GM12878 (cell line): ENCODE measurements at regions not wholly inside any gene's neighbourhood (a gene's known extent, or its start where the extent isn't known, plus 50 kb on each side); places are given as distances from the start of the nearest gene placed in this dataset.

Experiments used
- ATAC-seq: fragments of 200-7000 bp; cut with Tn5 transposase; 3 replicates; pipeline ENCODE4 v1.9.1; 2020; ENCODE audit warnings: mild to moderate bottlenecking, moderate library complexity
- BruUV-seq: library from RNA; stranded (reverse); fragments of 400-500 nt; replicated peaks from 2 replicates; lab custom pipeline; 2021; lab: Mats Ljungman, UMichigan
- CTCF ChIA-PET: fragments of 300-600 bp; sonication (Branson Sonifier 250); formaldehyde crosslinking; extraction: SDS; loops from one replicate; lab custom pipeline; 2021; ENCODE audit warnings: inconsistent platforms; lab: Yijun Ruan, JAX
- POLR2A ChIA-PET: fragments of 350-600 bp; formaldehyde crosslinking; extraction: SDS; loops from one replicate; lab custom pipeline; 2021; ENCODE audit warnings: inconsistent platforms; lab: Charles Lee
- RAD21 ChIA-PET: fragments of 300-600 bp; sonication (Branson Sonifier 250); formaldehyde crosslinking; loops from one replicate; lab custom pipeline; 2023; ENCODE audit warnings: antibody characterized with exemption; ENCODE audit not compliant: unreplicated experiment; lab: Charles Lee
- SMC1A ChIA-PET: fragments of 300-600 bp; sonication (Branson Sonifier 250); formaldehyde crosslinking; loops from one replicate; lab custom pipeline; 2023; ENCODE audit not compliant: unreplicated experiment, uncharacterized antibody; lab: Charles Lee
- DNase-seq: peaks from one replicate; pipeline ENCODE4 v3.0.0-alpha.2; 2011; ENCODE audit warnings: low read depth, low spot score
- FAIRE-seq: peaks from 3 replicates; lab custom pipeline; 2011; peaks lifted over from hg19 to GRCh38; lab: Jason Lieb, UNC
- H2AFZ ChIP-seq: 2 replicates; pipeline ENCODE4 v1.6.0; 2011; ENCODE audit warnings: low read depth, low read length, control low read depth; ENCODE audit not compliant: control insufficient read depth
- H3K27ac ChIP-seq: 2 replicates; pipeline ENCODE4 v1.5.1; 2011; ENCODE audit warnings: control low read depth; ENCODE audit not compliant: control insufficient read depth, insufficient read depth
- H3K27me3 ChIP-seq, 2 experiments: replicated peaks in 1 of 2; 2 replicates each; pipeline versions ENCODE4 v1.6.0 to v1.6.1; 2011; ENCODE audit warnings: low read length in 1 of 2; ENCODE audit not compliant: control insufficient read depth in 2 of 2, insufficient read depth in 2 of 2
- H3K36me3 ChIP-seq, 2 experiments: 2 replicates each; pipeline ENCODE4 v1.5.1; 2011; ENCODE audit warnings: low read length in 1 of 2; ENCODE audit not compliant: control insufficient read depth in 2 of 2, insufficient read depth in 2 of 2
- H3K4me1 ChIP-seq: 2 replicates; pipeline ENCODE4 v1.6.1; 2011; ENCODE audit warnings: mild to moderate bottlenecking, low read length, moderate library complexity, mixed read lengths; ENCODE audit not compliant: control insufficient read depth, insufficient read depth
- H3K4me2 ChIP-seq: 2 replicates; pipeline ENCODE4 v1.6.0; 2011; ENCODE audit warnings: control low read depth; ENCODE audit not compliant: control insufficient read depth, insufficient read depth
- H3K4me3 ChIP-seq: fragments of 200-600 bp; sonication (generic); 2 replicates; pipeline ENCODE4 v1.5.1; 2016
- H3K79me2 ChIP-seq: 2 replicates; pipeline ENCODE4 v1.6.0; 2011; ENCODE audit warnings: low read length; ENCODE audit not compliant: control insufficient read depth, insufficient read depth
- H3K9ac ChIP-seq: 2 replicates; pipeline ENCODE4 v1.8.0; 2011; ENCODE audit warnings: low read length, control low read depth, mixed read lengths; ENCODE audit not compliant: control insufficient read depth, insufficient read depth
- H3K9me3 ChIP-seq: replicated peaks from 3 replicates; pipeline ENCODE4 v1.5.1; 2011; ENCODE audit warnings: mild to moderate bottlenecking, low read length; ENCODE audit not compliant: control insufficient read depth, insufficient read depth
- H4K20me1 ChIP-seq: 2 replicates; pipeline ENCODE4 v1.6.0; 2011; ENCODE audit not compliant: control insufficient read depth, insufficient read depth
- EP300 ChIP-seq, 2 experiments: fragments of 150-350 bp in 1 of 2; IDR thresholded peaks; 2 replicates each; pipeline ENCODE4 v1.6.1; 2011 to 2012; ENCODE audit warnings: low read depth in 2 of 2, low read length in 2 of 2, borderline replicate concordance in 1 of 2, improper control_type of control experiment in 1 of 2, inconsistent platforms in 1 of 2; ENCODE audit not compliant: control insufficient read depth in 1 of 2
- FOXM1 ChIP-seq: IDR thresholded peaks from 2 replicates; pipeline ENCODE4 v1.6.1; 2012; ENCODE audit warnings: low read depth, mild to moderate bottlenecking, inconsistent platforms, low read length, moderate library complexity
- MEF2B ChIP-seq: fragments of 450-650 bp; IDR thresholded peaks from 2 replicates; pipeline ENCODE4 v1.6.1; 2018; ENCODE audit warnings: mild to moderate bottlenecking, moderate library complexity; ENCODE audit not compliant: partially characterized antibody, poor library complexity, severe bottlenecking
- POU2F2 ChIP-seq: IDR thresholded peaks from 3 replicates; pipeline ENCODE4 v1.6.1; 2011; ENCODE audit warnings: low read depth, mild to moderate bottlenecking, low read length, borderline replicate concordance
- SMAD5 ChIP-seq: IDR thresholded peaks from 2 replicates; pipeline ENCODE4 v1.6.1; 2016; ENCODE audit warnings: antibody characterized with exemption, low read depth
- SMC3 ChIP-seq: IDR thresholded peaks from 2 replicates; pipeline ENCODE4 v1.6.1; 2011; ENCODE audit warnings: low read length, improper control_type of control experiment, borderline replicate concordance
- SPI1 ChIP-seq: IDR thresholded peaks from 2 replicates; pipeline ENCODE4 v1.6.1; 2011; ENCODE audit warnings: low read depth, mild to moderate bottlenecking, low read length, moderate library complexity, borderline replicate concordance; ENCODE audit not compliant: insufficient read depth
- YY1 ChIP-seq: IDR thresholded peaks from 2 replicates; pipeline ENCODE4 v1.6.1; 2011; ENCODE audit warnings: low read depth, mild to moderate bottlenecking, low read length
- ZNF207 ChIP-seq: fragments of 450-650 bp; IDR thresholded peaks from 2 replicates; pipeline ENCODE4 v1.6.1; 2014; ENCODE audit warnings: antibody characterized with exemption, mild to moderate bottlenecking, borderline replicate concordance
- WGBS: methylation state at CpG from one replicate; pipeline ENCODE4 v1.1.6; 2016; ENCODE audit warnings: low lambda C conversion rate; ENCODE audit not compliant: insufficient replicate concordance, insufficient coverage; ENCODE audit errors: missing lambda C conversion rate; 5-methylcytosine and 5-hydroxymethylcytosine counted together
- in situ Hi-C: fragments of 300-500 bp; cut with MboI; formaldehyde crosslinking; loops from 9 replicates; pipeline ENCODE4 v1.14.3; 2018; ENCODE audit warnings: mixed read lengths
- intact Hi-C: fragments of 100-400 bp; cut with micrococcal nuclease; formaldehyde crosslinking; loops from one replicate; pipeline ENCODE4 v1.14.2; 2022; ENCODE audit not compliant: unreplicated experiment
- TF ChIP-seq, protein P1 (sequence below): fragments of 450-650 bp; IDR thresholded peaks from 2 replicates; pipeline ENCODE4 v1.6.1; 2017; ENCODE audit warnings: mild to moderate bottlenecking, moderate library complexity
- TF ChIP-seq, protein P2 (sequence below), 3 experiments: IDR thresholded peaks in 2 of 3; conservative IDR thresholded peaks in 1 of 3; 2 replicates each; pipeline ENCODE4 v1.5.1; 2011; ENCODE audit warnings: low read depth in 3 of 3, low read length in 3 of 3, mild to moderate bottlenecking in 3 of 3, control low read depth in 2 of 3, moderate library complexity in 2 of 3, inconsistent platforms in 1 of 3, mixed read lengths in 1 of 3; ENCODE audit not compliant: control insufficient read depth in 2 of 3, insufficient read depth in 1 of 3; ENCODE audit errors: extremely low read depth in 1 of 3
- TF ChIP-seq, protein P3 (sequence below): IDR thresholded peaks from 2 replicates; pipeline ENCODE4 v1.6.1; 2012; ENCODE audit warnings: low read depth, low read length, improper control_type of control experiment
- TF ChIP-seq, protein P4 (sequence below): fragments of 450-650 bp; IDR thresholded peaks from 2 replicates; pipeline ENCODE4 v1.6.1; 2018; ENCODE audit warnings: borderline replicate concordance, mild to moderate bottlenecking; ENCODE audit not compliant: partially characterized antibody

DNA sequence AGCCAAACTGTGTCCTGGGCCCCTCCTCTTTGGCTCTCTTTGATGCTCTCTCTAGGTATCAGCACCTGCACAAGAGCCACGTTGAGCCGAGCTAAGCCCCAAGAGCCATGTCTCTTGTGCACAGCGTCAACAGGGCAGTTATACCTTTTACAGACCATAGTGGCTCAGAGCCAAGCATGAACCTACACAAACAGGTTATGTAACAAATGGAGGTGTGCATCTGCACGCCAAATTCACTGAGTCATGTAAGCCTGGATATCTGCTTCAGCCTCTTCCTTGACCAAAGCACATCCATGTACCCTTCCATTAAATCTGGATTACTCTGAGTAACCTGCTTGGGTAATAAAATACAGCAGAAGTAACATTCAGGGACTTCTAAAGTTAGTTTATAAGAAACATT lies 509.7 kb downstream of the NAV3 start (continued):
- TF ChIP-seq, protein P1, sequence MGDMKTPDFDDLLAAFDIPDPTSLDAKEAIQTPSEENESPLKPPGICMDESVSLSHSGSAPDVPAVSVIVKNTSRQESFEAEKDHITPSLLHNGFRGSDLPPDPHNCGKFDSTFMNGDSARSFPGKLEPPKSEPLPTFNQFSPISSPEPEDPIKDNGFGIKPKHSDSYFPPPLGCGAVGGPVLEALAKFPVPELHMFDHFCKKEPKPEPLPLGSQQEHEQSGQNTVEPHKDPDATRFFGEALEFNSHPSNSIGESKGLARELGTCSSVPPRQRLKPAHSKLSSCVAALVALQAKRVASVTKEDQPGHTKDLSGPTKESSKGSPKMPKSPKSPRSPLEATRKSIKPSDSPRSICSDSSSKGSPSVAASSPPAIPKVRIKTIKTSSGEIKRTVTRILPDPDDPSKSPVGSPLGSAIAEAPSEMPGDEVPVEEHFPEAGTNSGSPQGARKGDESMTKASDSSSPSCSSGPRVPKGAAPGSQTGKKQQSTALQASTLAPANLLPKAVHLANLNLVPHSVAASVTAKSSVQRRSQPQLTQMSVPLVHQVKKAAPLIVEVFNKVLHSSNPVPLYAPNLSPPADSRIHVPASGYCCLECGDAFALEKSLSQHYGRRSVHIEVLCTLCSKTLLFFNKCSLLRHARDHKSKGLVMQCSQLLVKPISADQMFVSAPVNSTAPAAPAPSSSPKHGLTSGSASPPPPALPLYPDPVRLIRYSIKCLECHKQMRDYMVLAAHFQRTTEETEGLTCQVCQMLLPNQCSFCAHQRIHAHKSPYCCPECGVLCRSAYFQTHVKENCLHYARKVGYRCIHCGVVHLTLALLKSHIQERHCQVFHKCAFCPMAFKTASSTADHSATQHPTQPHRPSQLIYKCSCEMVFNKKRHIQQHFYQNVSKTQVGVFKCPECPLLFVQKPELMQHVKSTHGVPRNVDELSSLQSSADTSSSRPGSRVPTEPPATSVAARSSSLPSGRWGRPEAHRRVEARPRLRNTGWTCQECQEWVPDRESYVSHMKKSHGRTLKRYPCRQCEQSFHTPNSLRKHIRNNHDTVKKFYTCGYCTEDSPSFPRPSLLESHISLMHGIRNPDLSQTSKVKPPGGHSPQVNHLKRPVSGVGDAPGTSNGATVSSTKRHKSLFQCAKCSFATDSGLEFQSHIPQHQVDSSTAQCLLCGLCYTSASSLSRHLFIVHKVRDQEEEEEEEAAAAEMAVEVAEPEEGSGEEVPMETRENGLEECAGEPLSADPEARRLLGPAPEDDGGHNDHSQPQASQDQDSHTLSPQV = no peak
- TF ChIP-seq, protein P2, sequence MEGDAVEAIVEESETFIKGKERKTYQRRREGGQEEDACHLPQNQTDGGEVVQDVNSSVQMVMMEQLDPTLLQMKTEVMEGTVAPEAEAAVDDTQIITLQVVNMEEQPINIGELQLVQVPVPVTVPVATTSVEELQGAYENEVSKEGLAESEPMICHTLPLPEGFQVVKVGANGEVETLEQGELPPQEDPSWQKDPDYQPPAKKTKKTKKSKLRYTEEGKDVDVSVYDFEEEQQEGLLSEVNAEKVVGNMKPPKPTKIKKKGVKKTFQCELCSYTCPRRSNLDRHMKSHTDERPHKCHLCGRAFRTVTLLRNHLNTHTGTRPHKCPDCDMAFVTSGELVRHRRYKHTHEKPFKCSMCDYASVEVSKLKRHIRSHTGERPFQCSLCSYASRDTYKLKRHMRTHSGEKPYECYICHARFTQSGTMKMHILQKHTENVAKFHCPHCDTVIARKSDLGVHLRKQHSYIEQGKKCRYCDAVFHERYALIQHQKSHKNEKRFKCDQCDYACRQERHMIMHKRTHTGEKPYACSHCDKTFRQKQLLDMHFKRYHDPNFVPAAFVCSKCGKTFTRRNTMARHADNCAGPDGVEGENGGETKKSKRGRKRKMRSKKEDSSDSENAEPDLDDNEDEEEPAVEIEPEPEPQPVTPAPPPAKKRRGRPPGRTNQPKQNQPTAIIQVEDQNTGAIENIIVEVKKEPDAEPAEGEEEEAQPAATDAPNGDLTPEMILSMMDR (IDR thresholded peaks at IDR 0.05 in 2 of 3, conservative IDR thresholded peaks at IDR 0.05 in 1 of 3; ENCODE audit: control insufficient read depth in 2 of 3, extremely low read depth in 1 of 3, insufficient read depth in 1 of 3, low read depth in 3 of 3, low read length in 3 of 3) = no peak
- TF ChIP-seq POU2F2 (no peak), MEF2B (no peak), YY1 (no peak)
- TF ChIP-seq, all 136 proteins: peak for 0

DNA sequence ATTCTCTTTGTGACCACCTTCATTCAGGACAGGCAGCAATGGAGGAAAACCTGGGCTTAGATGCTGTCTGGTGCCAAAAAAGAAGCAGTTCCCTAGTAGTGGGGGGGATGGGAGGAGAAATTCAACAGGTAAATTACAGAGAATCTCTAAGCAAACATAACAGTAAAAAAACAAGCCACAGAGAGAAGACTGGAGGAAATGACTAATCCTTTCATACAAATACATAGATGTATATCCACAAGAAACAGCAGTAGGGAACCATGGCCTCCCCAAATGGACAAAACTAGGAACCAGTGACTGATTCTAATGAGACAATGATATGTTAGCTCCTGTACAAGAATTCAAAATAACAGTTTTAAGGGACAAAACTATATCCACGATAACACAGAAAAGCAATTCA lies 513.0 kb downstream of the NAV3 start:
- H2AFZ ChIP-seq = no peak overlapping the region
- no peaks in the 10 kb centered on the region for H3K9me3 ChIP-seq
- in situ Hi-C loops (no loop called here), intact Hi-C loops (no loop called here)
- H3K9ac ChIP-seq = no peak overlapping the region
- ChIA-PET CTCF (no interaction called here), RAD21 (no interaction called here), SMC1A (no interaction called here), POLR2A (no interaction called here)
- H4K20me1 ChIP-seq = no peaks in the 10 kb centered on the region
- no peak overlapping the region for H3K4me2 ChIP-seq
- H3K27ac ChIP-seq = no peak overlapping the region
- FAIRE-seq (no peak), DNase-seq (no peak), ATAC-seq (no peak)
- 0% methylated on average over 1 of the region's 1 CpG for WGBS
- H3K4me3 ChIP-seq = no peak overlapping the region
- no peaks in the 10 kb centered on the region for H3K4me1 ChIP-seq
- no TSS peak for BruUV-seq
- H3K79me2 ChIP-seq = no peaks in the 10 kb centered on the region
- no peaks in the 10 kb centered on the region for H3K27me3 ChIP-seq
- H3K36me3 ChIP-seq = no peaks in the 10 kb centered on the region
- TF ChIP-seq, protein P3, sequence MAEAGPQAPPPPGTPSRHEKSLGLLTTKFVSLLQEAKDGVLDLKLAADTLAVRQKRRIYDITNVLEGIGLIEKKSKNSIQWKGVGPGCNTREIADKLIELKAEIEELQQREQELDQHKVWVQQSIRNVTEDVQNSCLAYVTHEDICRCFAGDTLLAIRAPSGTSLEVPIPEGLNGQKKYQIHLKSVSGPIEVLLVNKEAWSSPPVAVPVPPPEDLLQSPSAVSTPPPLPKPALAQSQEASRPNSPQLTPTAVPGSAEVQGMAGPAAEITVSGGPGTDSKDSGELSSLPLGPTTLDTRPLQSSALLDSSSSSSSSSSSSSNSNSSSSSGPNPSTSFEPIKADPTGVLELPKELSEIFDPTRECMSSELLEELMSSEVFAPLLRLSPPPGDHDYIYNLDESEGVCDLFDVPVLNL = no peak
- TF ChIP-seq, protein P4, sequence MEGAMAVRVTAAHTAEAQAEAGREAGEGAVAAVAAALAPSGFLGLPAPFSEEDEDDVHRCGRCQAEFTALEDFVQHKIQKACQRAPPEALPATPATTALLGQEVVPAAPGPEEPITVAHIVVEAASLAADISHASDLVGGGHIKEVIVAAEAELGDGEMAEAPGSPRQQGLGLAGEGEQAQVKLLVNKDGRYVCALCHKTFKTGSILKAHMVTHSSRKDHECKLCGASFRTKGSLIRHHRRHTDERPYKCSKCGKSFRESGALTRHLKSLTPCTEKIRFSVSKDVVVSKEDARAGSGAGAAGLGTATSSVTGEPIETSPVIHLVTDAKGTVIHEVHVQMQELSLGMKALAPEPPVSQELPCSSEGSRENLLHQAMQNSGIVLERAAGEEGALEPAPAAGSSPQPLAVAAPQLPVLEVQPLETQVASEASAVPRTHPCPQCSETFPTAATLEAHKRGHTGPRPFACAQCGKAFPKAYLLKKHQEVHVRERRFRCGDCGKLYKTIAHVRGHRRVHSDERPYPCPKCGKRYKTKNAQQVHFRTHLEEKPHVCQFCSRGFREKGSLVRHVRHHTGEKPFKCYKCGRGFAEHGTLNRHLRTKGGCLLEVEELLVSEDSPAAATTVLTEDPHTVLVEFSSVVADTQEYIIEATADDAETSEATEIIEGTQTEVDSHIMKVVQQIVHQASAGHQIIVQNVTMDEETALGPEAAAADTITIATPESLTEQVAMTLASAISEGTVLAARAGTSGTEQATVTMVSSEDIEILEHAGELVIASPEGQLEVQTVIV = no peak
- TF ChIP-seq EP300 (IDR thresholded peaks at IDR 0.05; ENCODE audit: borderline replicate concordance in 1 of 2, control insufficient read depth in 1 of 2, low read depth in 2 of 2, low read length in 2 of 2) (no peak), FOXM1 (no peak), SMC3 (no peak), SPI1 (no peak), POU2F2 (no peak), SMAD5 (no peak), ZNF207 (no peak)
